OCI-LY7 (cell line): ENCODE measurements at regions not wholly inside any gene's neighbourhood (a gene's known extent, or its start where the extent isn't known, plus 50 kb on each side); places are given as distances from the start of the nearest gene placed in this dataset.
"Not testable (repeated sequence)": the region's sequence is repeated elsewhere in the genome, so short reads cannot be mapped to it uniquely, and the experiment has no call there.

Experiments
- BruUV-seq: library from RNA; stranded (reverse); fragments of 400-500 nt; replicated peaks from 2 replicates; lab custom pipeline; 2021; lab: Mats Ljungman, UMichigan
- CTCF ChIA-PET: fragments of 300-600 bp; sonication (Branson Sonifier 250); formaldehyde crosslinking; loops from one replicate; lab custom pipeline; 2022; ENCODE audit warnings: antibody characterized with exemption; ENCODE audit not compliant: unreplicated experiment; lab: Charles Lee
- POLR2A ChIA-PET: fragments of 300-600 bp; sonication (Branson Sonifier 250); formaldehyde crosslinking; loops from one replicate; lab custom pipeline; 2022; ENCODE audit warnings: antibody characterized with exemption; lab: Charles Lee
- DNase-seq: peaks from one replicate; pipeline ENCODE4 v3.0.0-alpha.2; 2015; ENCODE audit warnings: low spot score
- H2AFZ ChIP-seq: fragments of 200-600 bp; sonication (generic), shearing (Covaris generic); 2 replicates; pipeline ENCODE4 v1.6.1; 2014; ENCODE audit warnings: mild to moderate bottlenecking, antibody characterized with exemption, low read length, moderate library complexity
- H3K27ac ChIP-seq: fragments of 200-600 bp; sonication (generic); 2 replicates; pipeline ENCODE4 v1.5.1; 2014; ENCODE audit warnings: mixed run types, low read depth, mild to moderate bottlenecking, moderate library complexity, low read length, inconsistent platforms; ENCODE audit not compliant: poor library complexity, severe bottlenecking
- H3K36me3 ChIP-seq: fragments of 200-600 bp; sonication (generic); 2 replicates; pipeline ENCODE4 v1.6.1; 2014; ENCODE audit warnings: mild to moderate bottlenecking, antibody characterized with exemption, low read length, moderate library complexity, mixed read lengths; ENCODE audit not compliant: insufficient read depth
- H3K4me1 ChIP-seq: fragments of 200-600 bp; sonication (generic); 2 replicates; pipeline ENCODE4 v1.5.1; 2014; ENCODE audit warnings: mild to moderate bottlenecking, low read length; ENCODE audit not compliant: insufficient read depth, poor library complexity, severe bottlenecking
- H3K4me2 ChIP-seq: fragments of 200-600 bp; sonication (generic); 2 replicates; pipeline ENCODE4 v1.6.1; 2014; ENCODE audit warnings: mild to moderate bottlenecking, low read length
- H3K4me3 ChIP-seq: fragments of 200-600 bp; sonication (generic); 2 replicates; pipeline ENCODE4 v1.5.1; 2014; ENCODE audit warnings: mild to moderate bottlenecking, low read depth, low read length; ENCODE audit not compliant: poor library complexity, severe bottlenecking
- H3K79me2 ChIP-seq: fragments of 200-600 bp; sonication (generic); 2 replicates; pipeline ENCODE4 v1.6.1; 2016; ENCODE audit warnings: low read depth, mild to moderate bottlenecking, low read length, moderate library complexity, mixed read lengths; ENCODE audit not compliant: insufficient read depth
- H3K9me2 ChIP-seq: fragments of 200-600 bp; sonication (generic); 2 replicates; pipeline ENCODE4 v1.6.1; 2016; ENCODE audit warnings: mild to moderate bottlenecking, low read length, mixed read lengths; ENCODE audit not compliant: insufficient read depth
- H3K9me3 ChIP-seq: fragments of 200-600 bp; sonication (generic); 2 replicates; pipeline ENCODE4 v1.6.1; 2014; ENCODE audit warnings: mild to moderate bottlenecking, mixed run types, low read length, mixed read lengths
- H4K20me1 ChIP-seq: fragments of 200-600 bp; sonication (generic); 2 replicates; pipeline ENCODE4 v1.6.1; 2014; ENCODE audit warnings: mild to moderate bottlenecking, antibody characterized with exemption, low read length, moderate library complexity, mixed read lengths; ENCODE audit not compliant: insufficient read depth
- CTCF ChIP-seq: fragments of 200-600 bp; sonication (generic); conservative IDR thresholded peaks from 2 replicates; pipeline ENCODE4 v1.5.1; 2014; ENCODE audit warnings: mild to moderate bottlenecking, antibody characterized with exemption, low read length, moderate library complexity, mixed read lengths
- EZH2phosphoT487 ChIP-seq: fragments of 200-600 bp; sonication (generic); IDR thresholded peaks from 2 replicates; pipeline ENCODE4 v1.6.1; 2018; ENCODE audit warnings: low read depth, borderline replicate concordance, mild to moderate bottlenecking, mixed run types, antibody characterized with exemption, low read length, moderate library complexity, mixed read lengths
- intact Hi-C: fragments of 100-400 bp; cut with micrococcal nuclease; formaldehyde crosslinking; loops from one replicate; pipeline ENCODE4 v1.10.0; 2022; ENCODE audit not compliant: unreplicated experiment

GRCh38 chr16:60357876-60358522, 1623.9 kb upstream of the GOT2 start:
- POLR2A ChIA-PET, CTCF ChIA-PET, DNase-seq, H3K4me3 ChIP-seq, intact Hi-C loops, H3K36me3 ChIP-seq, H3K79me2 ChIP-seq, BruUV-seq, H3K9me2 ChIP-seq, H2AFZ ChIP-seq, H3K4me2 ChIP-seq, H3K4me1 ChIP-seq, H4K20me1 ChIP-seq, H3K9me3 ChIP-seq, H3K27ac ChIP-seq: not testable (repeated sequence)

- no peaks in the 10 kb centered on the region for H3K9me3 ChIP-seq
- no peak overlapping the region for H3K4me3 ChIP-seq
- H3K79me2 ChIP-seq = no peaks in the 10 kb centered on the region
- BruUV-seq = no TSS peak
- no peaks in the 10 kb centered on the region for H3K9me2 ChIP-seq
- no peak overlapping the region for H2AFZ ChIP-seq
- no peak overlapping the region for H3K4me2 ChIP-seq
- H4K20me1 ChIP-seq = no peaks in the 10 kb centered on the region
- CTCF ChIA-PET = no interaction called here
- POLR2A ChIA-PET = no interaction called here
- no peaks in the 10 kb centered on the region for H3K36me3 ChIP-seq
- TF ChIP-seq CTCF (no peak), EZH2phosphoT487 (no peak)
- no peaks in the 10 kb centered on the region for H3K4me1 ChIP-seq
- no peak overlapping the region for H3K27ac ChIP-seq
- DNase-seq = no peak
- intact Hi-C loops = no loop called here
Observed at GRCh38 chr16:60346256-60346655, 1612.1 kb upstream of the GOT2 start.

GRCh38 chr16:60337671-60338070, 1603.6 kb upstream of the GOT2 start:
- intact Hi-C loops = no loop called here
- TF ChIP-seq CTCF (no peak), EZH2phosphoT487 (no peak)
- Histone ChIP-seq H3K27ac (no peak overlapping the region), H3K4me3 (no peak overlapping the region), H3K4me2 (no peak overlapping the region), H3K36me3 (no peaks in the 10 kb centered on the region), H3K9me3 (no peaks in the 10 kb centered on the region), H4K20me1 (no peaks in the 10 kb centered on the region), H3K9me2 (no peaks in the 10 kb centered on the region), H2AFZ (no peak overlapping the region), H3K4me1 (no peaks in the 10 kb centered on the region), H3K79me2 (no peaks in the 10 kb centered on the region)
- POLR2A ChIA-PET = no interaction called here
- CTCF ChIA-PET = no interaction called here
- BruUV-seq = no TSS peak
- no peak for DNase-seq
